Fibroblast of mammary gland (primary cell): ENCODE measurements at regions not wholly inside any gene's neighbourhood (a gene's known extent, or its start where the extent isn't known, plus 50 kb on each side); places are given as distances from the start of the nearest gene placed in this dataset.

Experiments used
- DNase-seq: peaks from one replicate; pipeline ENCODE4 v3.0.0-alpha.2; 2010; ENCODE audit warnings: low read depth
- H3K4me3 ChIP-seq: 2 replicates; pipeline ENCODE4 v1.5.1; 2011; ENCODE audit warnings: low read depth, mild to moderate bottlenecking, low read length, moderate library complexity; ENCODE audit not compliant: control insufficient read depth
- CTCF ChIP-seq: conservative IDR thresholded peaks from 2 replicates; pipeline ENCODE4 v1.5.1; 2011; ENCODE audit warnings: low read depth, low read length, inconsistent platforms; ENCODE audit not compliant: control insufficient read depth, insufficient read depth

- H3K4me3 ChIP-seq: no peak overlapping the region
- TF ChIP-seq CTCF: no peak
- DNase-seq: no peak
Observed at GRCh38 chr16:82541103-82541502, 85.7 kb upstream of the CDH13 start.

- TF ChIP-seq CTCF: no peak
- no peak for DNase-seq
- no peak overlapping the region for H3K4me3 ChIP-seq
Observed at GRCh38 chr16:82535764-82536163, 91.0 kb upstream of the CDH13 start.

GRCh38 chr16:82535262-82535661, 91.5 kb upstream of the CDH13 start:
- TF ChIP-seq CTCF: no peak
- H3K4me3 ChIP-seq: no peak overlapping the region
- DNase-seq: no peak

GRCh38 chr16:82533189-82533588, 93.6 kb upstream of the CDH13 start:
- DNase-seq: no peak
- no peak overlapping the region for H3K4me3 ChIP-seq
- TF ChIP-seq CTCF: no peak

- no peak overlapping the region for H3K4me3 ChIP-seq
- no peak for DNase-seq
- no peak for TF ChIP-seq CTCF
Observed at GRCh38 chr16:82530883-82531282, 95.9 kb upstream of the CDH13 start.

GRCh38 chr16:82527101-82527500, 99.7 kb upstream of the CDH13 start:
- no peak overlapping the region for H3K4me3 ChIP-seq
- DNase-seq: no peak
- TF ChIP-seq CTCF: no peak

- no peak for TF ChIP-seq CTCF
- H3K4me3 ChIP-seq: no peak overlapping the region
- no peak for DNase-seq
Observed at GRCh38 chr16:82524976-82525375, 101.8 kb upstream of the CDH13 start.
